Natural killer cell (primary cell): ENCODE measurements at regions not wholly inside any gene's neighbourhood (a gene's known extent, or its start where the extent isn't known, plus 50 kb on each side); places are given as distances from the start of the nearest gene placed in this dataset.

Experiments
- ATAC-seq, 3 donors: fragments of 150-1000 bp in 2 of 3; fragments of 200-7000 bp in 1 of 3; cut with Tn5 transposase; 1 replicate in 1 of 3; 2 replicates in 2 of 3; pipeline ENCODE4 v1.10.0; 2021; ENCODE audit warnings: mild to moderate bottlenecking in 2 of 3, moderate library complexity in 2 of 3
- DNase-seq, 2 donors: peaks; one replicate each; pipeline versions ENCODE4 v3.0.0 to v3.0.0-alpha.2; 2013 to 2021; ENCODE audit warnings: mixed read lengths in 1 of 2
- H3K27ac ChIP-seq: one replicate; pipeline ENCODE4 v1.5.1; 2013; ENCODE audit warnings: mild to moderate bottlenecking, low read length
- H3K27me3 ChIP-seq: one replicate; pipeline ENCODE4 v1.6.1; 2013; ENCODE audit warnings: low read length; ENCODE audit not compliant: control insufficient read depth, insufficient read depth
- H3K36me3 ChIP-seq: one replicate; pipeline ENCODE4 v1.6.1; 2013; ENCODE audit warnings: low read length; ENCODE audit not compliant: control insufficient read depth, insufficient read depth
- H3K4me1 ChIP-seq: one replicate; pipeline ENCODE4 v1.6.1; 2013; ENCODE audit warnings: low read length; ENCODE audit not compliant: control insufficient read depth, insufficient read depth
- H3K4me3 ChIP-seq: one replicate; pipeline ENCODE4 v1.5.1; 2013; ENCODE audit warnings: low read length
- H3K9me3 ChIP-seq: one replicate; pipeline ENCODE4 v1.6.1; 2013; ENCODE audit warnings: low read length; ENCODE audit not compliant: control insufficient read depth, insufficient read depth
- H3K27ac Mint-ChIP-seq, 2 donors: one replicate each; pipeline ENCODE4 v1.8.0; 2022; ENCODE audit warnings: mild to moderate bottlenecking in 2 of 2, mixed read lengths in 2 of 2, moderate library complexity in 1 of 2
- H3K27me3 Mint-ChIP-seq, 2 donors: one replicate each; pipeline ENCODE4 v1.8.0; 2022; ENCODE audit warnings: low read depth in 2 of 2, mixed read lengths in 2 of 2
- H3K36me3 Mint-ChIP-seq: one replicate; pipeline ENCODE4 v1.8.0; 2022; ENCODE audit warnings: mixed read lengths
- H3K4me1 Mint-ChIP-seq, 2 donors: one replicate each; pipeline ENCODE4 v1.8.0; 2022; ENCODE audit warnings: mixed read lengths in 2 of 2
- H3K4me3 Mint-ChIP-seq: one replicate; pipeline ENCODE4 v1.8.0; 2022; ENCODE audit warnings: mild to moderate bottlenecking, moderate library complexity, mixed read lengths
- H3K9me3 Mint-ChIP-seq, 2 donors: one replicate each; pipeline ENCODE4 v1.8.0; 2022; ENCODE audit warnings: mixed read lengths in 2 of 2
- WGBS: methylation state at CpG from one replicate; pipeline ENCODE4 v1.1.7; 2013; ENCODE audit warnings: missing lambda C conversion rate; ENCODE audit not compliant: insufficient coverage; 5-methylcytosine and 5-hydroxymethylcytosine counted together
- intact Hi-C: fragments of 100-400 bp; cut with micrococcal nuclease; formaldehyde crosslinking; loops from one replicate; pipeline ENCODE4 v1.14.2; 2022
- TF ChIP-seq, protein P1 (sequence below): fragments of 200-600 bp; IDR thresholded peaks from one replicate; pipeline ENCODE4 v1.8.0; 2022; ENCODE audit warnings: antibody characterized with exemption

GRCh38 chr14:29037411-29037810, 270.8 kb downstream of the FOXG1 start:
- Histone ChIP-seq H3K4me1 (no peaks in the 10 kb centered on the region), H3K4me3 (no peak overlapping the region), H3K36me3 (no peaks in the 10 kb centered on the region), H3K27me3 (no peaks in the 10 kb centered on the region), H3K9me3 (no peaks in the 10 kb centered on the region), H3K27ac (no peak overlapping the region)
- no peak overlapping the region for H3K4me3 Mint-ChIP-seq
- intact Hi-C loops, result no loop called here
- no peak overlapping the region for H3K27ac Mint-ChIP-seq
- H3K36me3 Mint-ChIP-seq, result peaks cover 8% of the 10 kb centered on the region
- DNase-seq (no peak), ATAC-seq (no peak)
- H3K27me3 Mint-ChIP-seq, result no peaks in the 10 kb centered on the region
- no peaks in the 10 kb centered on the region for H3K4me1 Mint-ChIP-seq
- peaks cover 16 to 19% of the 10 kb centered on the region in 2 donors for H3K9me3 Mint-ChIP-seq
- TF ChIP-seq, protein P1, sequence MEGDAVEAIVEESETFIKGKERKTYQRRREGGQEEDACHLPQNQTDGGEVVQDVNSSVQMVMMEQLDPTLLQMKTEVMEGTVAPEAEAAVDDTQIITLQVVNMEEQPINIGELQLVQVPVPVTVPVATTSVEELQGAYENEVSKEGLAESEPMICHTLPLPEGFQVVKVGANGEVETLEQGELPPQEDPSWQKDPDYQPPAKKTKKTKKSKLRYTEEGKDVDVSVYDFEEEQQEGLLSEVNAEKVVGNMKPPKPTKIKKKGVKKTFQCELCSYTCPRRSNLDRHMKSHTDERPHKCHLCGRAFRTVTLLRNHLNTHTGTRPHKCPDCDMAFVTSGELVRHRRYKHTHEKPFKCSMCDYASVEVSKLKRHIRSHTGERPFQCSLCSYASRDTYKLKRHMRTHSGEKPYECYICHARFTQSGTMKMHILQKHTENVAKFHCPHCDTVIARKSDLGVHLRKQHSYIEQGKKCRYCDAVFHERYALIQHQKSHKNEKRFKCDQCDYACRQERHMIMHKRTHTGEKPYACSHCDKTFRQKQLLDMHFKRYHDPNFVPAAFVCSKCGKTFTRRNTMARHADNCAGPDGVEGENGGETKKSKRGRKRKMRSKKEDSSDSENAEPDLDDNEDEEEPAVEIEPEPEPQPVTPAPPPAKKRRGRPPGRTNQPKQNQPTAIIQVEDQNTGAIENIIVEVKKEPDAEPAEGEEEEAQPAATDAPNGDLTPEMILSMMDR, result no peak

GRCh38 chr14:29039171-29039570, 272.6 kb downstream of the FOXG1 start:
- Histone ChIP-seq H3K9me3 (no peaks in the 10 kb centered on the region), H3K36me3 (no peaks in the 10 kb centered on the region), H3K4me3 (no peak overlapping the region), H3K27me3 (no peaks in the 10 kb centered on the region), H3K4me1 (no peaks in the 10 kb centered on the region), H3K27ac (no peak overlapping the region)
- WGBS, result 0% methylated on average over 1 of the region's 2 CpGs
- Mint-ChIP-seq H3K27ac (no peak overlapping the region), H3K4me3 (no peak overlapping the region), H3K27me3 (no peaks in the 10 kb centered on the region), H3K9me3 (peaks cover 16 to 19% of the 10 kb centered on the region in 2 donors), H3K4me1 (no peaks in the 10 kb centered on the region), H3K36me3 (peaks cover 8% of the 10 kb centered on the region)
- DNase-seq (no peak), ATAC-seq (no peak)
- intact Hi-C loops, result no loop called here
- TF ChIP-seq, protein P1, result no peak

- no peak overlapping the region for H3K4me3 Mint-ChIP-seq
- ATAC-seq (no peak), DNase-seq (no peak)
- no peaks in the 10 kb centered on the region for H3K9me3 ChIP-seq
- H3K36me3 Mint-ChIP-seq, result peaks cover 8% of the 10 kb centered on the region
- WGBS, result 91% methylated on average over 1 of the region's 2 CpGs
- H3K4me3 ChIP-seq, result no peak overlapping the region
- no peak overlapping the region for H3K27ac Mint-ChIP-seq
- TF ChIP-seq, protein P1, result no peak
- H3K9me3 Mint-ChIP-seq, result peaks cover 11 to 19% of the 10 kb centered on the region in 2 donors
- no peak overlapping the region for H3K27ac ChIP-seq
- intact Hi-C loops, result no loop called here
- no peaks in the 10 kb centered on the region for H3K4me1 ChIP-seq
- no peaks in the 10 kb centered on the region for H3K4me1 Mint-ChIP-seq
- H3K27me3 Mint-ChIP-seq, result no peaks in the 10 kb centered on the region
- H3K36me3 ChIP-seq, result no peaks in the 10 kb centered on the region
- H3K27me3 ChIP-seq, result no peaks in the 10 kb centered on the region
Measured at GRCh38 chr14:29042551-29042950, 276.0 kb downstream of the FOXG1 start.

DNA sequence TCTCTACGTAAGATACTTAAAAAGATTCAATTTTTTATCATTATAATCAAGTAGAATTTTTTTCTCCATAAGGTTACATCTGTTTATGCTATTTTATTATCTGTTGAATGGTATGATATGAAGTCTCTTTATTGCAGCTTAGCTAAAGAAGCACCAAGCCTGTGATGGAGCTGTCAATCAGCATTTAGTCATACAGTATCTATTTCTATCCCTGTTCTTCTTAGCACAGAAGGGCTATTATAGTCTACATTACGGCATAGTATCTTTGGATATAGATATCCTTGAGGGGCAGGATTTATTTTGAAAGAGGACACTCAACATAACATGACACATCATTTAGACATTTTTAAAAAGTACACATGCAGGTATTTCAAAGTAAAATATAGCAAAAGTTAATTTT, 277.1 kb downstream of the FOXG1 start:
- Histone ChIP-seq H3K4me3 (no peak overlapping the region), H3K27ac (no peak overlapping the region), H3K27me3 (no peaks in the 10 kb centered on the region), H3K4me1 (no peaks in the 10 kb centered on the region), H3K36me3 (no peaks in the 10 kb centered on the region), H3K9me3 (no peaks in the 10 kb centered on the region)
- H3K4me3 Mint-ChIP-seq, result no peak overlapping the region
- H3K9me3 Mint-ChIP-seq, result peaks cover 20 to 24% of the 10 kb centered on the region in 2 donors
- H3K36me3 Mint-ChIP-seq, result peaks cover 7% of the 10 kb centered on the region
- no peak overlapping the region for H3K27ac Mint-ChIP-seq
- H3K27me3 Mint-ChIP-seq, result no peaks in the 10 kb centered on the region
- no peak for DNase-seq
- WGBS, result no CpG with 5 or more reads among the region's 2 CpGs
- intact Hi-C loops, result no loop called here
- H3K4me1 Mint-ChIP-seq, result no peaks in the 10 kb centered on the region
- no peak for ATAC-seq
- TF ChIP-seq, protein P1, result no peak
